ENCODE measurements at regions not wholly inside any gene's neighbourhood (a gene's known extent, or its start where the extent isn't known, plus 50 kb on each side); places are given as distances from the start of the nearest gene placed in this dataset.

GRCh38 chr5:169531631-169532030 lies 51.9 kb upstream of the SPDL1 start:
- intact Hi-C loops (cut with micrococcal nuclease; ENCODE audit: unreplicated experiment) = no loop called here
- DNase-seq = no peak
- H3K27me3 Mint-ChIP-seq (ENCODE audit: unreplicated experiment) = no peaks in the 10 kb centered on the region
- no peak for TF ChIP-seq CTCF (IDR thresholded peaks at IDR 0.05; ENCODE audit: unreplicated experiment)
- no peaks in the 10 kb centered on the region for H3K4me1 Mint-ChIP-seq (ENCODE audit: low read depth, unreplicated experiment)
- peaks cover 2% of the 10 kb centered on the region for H3K9me3 Mint-ChIP-seq (ENCODE audit: low read depth, unreplicated experiment)
- no TSS peak for BruUV-seq (replicated peaks)
- no peak overlapping the region for H3K27ac Mint-ChIP-seq (ENCODE audit: unreplicated experiment)
- no peak overlapping the region for H3K4me3 Mint-ChIP-seq (ENCODE audit: low read depth, unreplicated experiment)
- CTCF ChIA-PET = no interaction called here
- no peaks in the 10 kb centered on the region for H3K36me3 Mint-ChIP-seq (ENCODE audit: insufficient read depth, unreplicated experiment)

- no peak overlapping the region for H3K4me3 Mint-ChIP-seq (ENCODE audit: low read depth, unreplicated experiment)
- no peak overlapping the region for H3K27ac Mint-ChIP-seq (ENCODE audit: unreplicated experiment)
- no peak for TF ChIP-seq CTCF (IDR thresholded peaks at IDR 0.05; ENCODE audit: unreplicated experiment)
- H3K27me3 Mint-ChIP-seq (ENCODE audit: unreplicated experiment) = no peaks in the 10 kb centered on the region
- no peaks in the 10 kb centered on the region for H3K4me1 Mint-ChIP-seq (ENCODE audit: low read depth, unreplicated experiment)
- no peaks in the 10 kb centered on the region for H3K36me3 Mint-ChIP-seq (ENCODE audit: insufficient read depth, unreplicated experiment)
- no TSS peak for BruUV-seq (replicated peaks)
- CTCF ChIA-PET = no interaction called here
- DNase-seq = no peak
- intact Hi-C loops (cut with micrococcal nuclease; ENCODE audit: unreplicated experiment) = no loop called here
- H3K9me3 Mint-ChIP-seq (ENCODE audit: low read depth, unreplicated experiment) = peaks cover 2% of the 10 kb centered on the region
These were observed 55.7 kb upstream of the SPDL1 start for GRCh38 chr5:169527863-169528262.

GRCh38 chr5:169527066-169527465 lies 56.5 kb upstream of the SPDL1 start:
- no peaks in the 10 kb centered on the region for H3K9me3 Mint-ChIP-seq (ENCODE audit: low read depth, unreplicated experiment)
- intact Hi-C loops (cut with micrococcal nuclease; ENCODE audit: unreplicated experiment) = no loop called here
- no peaks in the 10 kb centered on the region for H3K36me3 Mint-ChIP-seq (ENCODE audit: insufficient read depth, unreplicated experiment)
- DNase-seq = no peak
- BruUV-seq (replicated peaks) = no TSS peak
- H3K4me1 Mint-ChIP-seq (ENCODE audit: low read depth, unreplicated experiment) = no peaks in the 10 kb centered on the region
- CTCF ChIA-PET = no interaction called here
- no peak for TF ChIP-seq CTCF (IDR thresholded peaks at IDR 0.05; ENCODE audit: unreplicated experiment)
- no peaks in the 10 kb centered on the region for H3K27me3 Mint-ChIP-seq (ENCODE audit: unreplicated experiment)
- H3K4me3 Mint-ChIP-seq (ENCODE audit: low read depth, unreplicated experiment) = no peak overlapping the region
- H3K27ac Mint-ChIP-seq (ENCODE audit: unreplicated experiment) = no peak overlapping the region

GRCh38 chr5:169522851-169523250 lies 60.7 kb upstream of the SPDL1 start:
- no TSS peak for BruUV-seq (replicated peaks)
- intact Hi-C loops (cut with micrococcal nuclease; ENCODE audit: unreplicated experiment) = no loop called here
- Mint-ChIP-seq H3K27ac (ENCODE audit: unreplicated experiment) (no peak overlapping the region), H3K27me3 (ENCODE audit: unreplicated experiment) (no peaks in the 10 kb centered on the region), H3K9me3 (ENCODE audit: low read depth, unreplicated experiment) (peaks cover 3% of the 10 kb centered on the region), H3K4me1 (ENCODE audit: low read depth, unreplicated experiment) (no peaks in the 10 kb centered on the region), H3K36me3 (ENCODE audit: insufficient read depth, unreplicated experiment) (no peaks in the 10 kb centered on the region), H3K4me3 (ENCODE audit: low read depth, unreplicated experiment) (no peak overlapping the region)
- CTCF ChIA-PET = no interaction called here
- DNase-seq = no peak
- no peak for TF ChIP-seq CTCF (IDR thresholded peaks at IDR 0.05; ENCODE audit: unreplicated experiment)

All from Calu3 (cell line).